GM12878 (cell line): ENCODE measurements at regions not wholly inside any gene's neighbourhood (a gene's known extent, or its start where the extent isn't known, plus 50 kb on each side); places are given as distances from the start of the nearest gene placed in this dataset.

Experiments used
- ATAC-seq: fragments of 200-7000 bp; cut with Tn5 transposase; 3 replicates; pipeline ENCODE4 v1.9.1; 2020; ENCODE audit warnings: mild to moderate bottlenecking, moderate library complexity
- BruUV-seq: library from RNA; stranded (reverse); fragments of 400-500 nt; replicated peaks from 2 replicates; lab custom pipeline; 2021; lab: Mats Ljungman, UMichigan
- CTCF ChIA-PET: fragments of 300-600 bp; sonication (Branson Sonifier 250); formaldehyde crosslinking; extraction: SDS; loops from one replicate; lab custom pipeline; 2021; ENCODE audit warnings: inconsistent platforms; lab: Yijun Ruan, JAX
- POLR2A ChIA-PET: fragments of 350-600 bp; formaldehyde crosslinking; extraction: SDS; loops from one replicate; lab custom pipeline; 2021; ENCODE audit warnings: inconsistent platforms; lab: Charles Lee
- RAD21 ChIA-PET: fragments of 300-600 bp; sonication (Branson Sonifier 250); formaldehyde crosslinking; loops from one replicate; lab custom pipeline; 2023; ENCODE audit warnings: antibody characterized with exemption; ENCODE audit not compliant: unreplicated experiment; lab: Charles Lee
- SMC1A ChIA-PET: fragments of 300-600 bp; sonication (Branson Sonifier 250); formaldehyde crosslinking; loops from one replicate; lab custom pipeline; 2023; ENCODE audit not compliant: unreplicated experiment, uncharacterized antibody; lab: Charles Lee
- DNase-seq: peaks from one replicate; pipeline ENCODE4 v3.0.0-alpha.2; 2011; ENCODE audit warnings: low read depth, low spot score
- FAIRE-seq: peaks from 3 replicates; lab custom pipeline; 2011; peaks lifted over from hg19 to GRCh38; lab: Jason Lieb, UNC
- H2AFZ ChIP-seq: 2 replicates; pipeline ENCODE4 v1.6.0; 2011; ENCODE audit warnings: low read depth, low read length, control low read depth; ENCODE audit not compliant: control insufficient read depth
- H3K27ac ChIP-seq: 2 replicates; pipeline ENCODE4 v1.5.1; 2011; ENCODE audit warnings: control low read depth; ENCODE audit not compliant: control insufficient read depth, insufficient read depth
- H3K27me3 ChIP-seq, 2 experiments: replicated peaks in 1 of 2; 2 replicates each; pipeline versions ENCODE4 v1.6.0 to v1.6.1; 2011; ENCODE audit warnings: low read length in 1 of 2; ENCODE audit not compliant: control insufficient read depth in 2 of 2, insufficient read depth in 2 of 2
- H3K36me3 ChIP-seq, 2 experiments: 2 replicates each; pipeline ENCODE4 v1.5.1; 2011; ENCODE audit warnings: low read length in 1 of 2; ENCODE audit not compliant: control insufficient read depth in 2 of 2, insufficient read depth in 2 of 2
- H3K4me1 ChIP-seq: 2 replicates; pipeline ENCODE4 v1.6.1; 2011; ENCODE audit warnings: mild to moderate bottlenecking, low read length, moderate library complexity, mixed read lengths; ENCODE audit not compliant: control insufficient read depth, insufficient read depth
- H3K4me2 ChIP-seq: 2 replicates; pipeline ENCODE4 v1.6.0; 2011; ENCODE audit warnings: control low read depth; ENCODE audit not compliant: control insufficient read depth, insufficient read depth
- H3K4me3 ChIP-seq: fragments of 200-600 bp; sonication (generic); 2 replicates; pipeline ENCODE4 v1.5.1; 2016
- H3K79me2 ChIP-seq: 2 replicates; pipeline ENCODE4 v1.6.0; 2011; ENCODE audit warnings: low read length; ENCODE audit not compliant: control insufficient read depth, insufficient read depth
- H3K9ac ChIP-seq: 2 replicates; pipeline ENCODE4 v1.8.0; 2011; ENCODE audit warnings: low read length, control low read depth, mixed read lengths; ENCODE audit not compliant: control insufficient read depth, insufficient read depth
- H3K9me3 ChIP-seq: replicated peaks from 3 replicates; pipeline ENCODE4 v1.5.1; 2011; ENCODE audit warnings: mild to moderate bottlenecking, low read length; ENCODE audit not compliant: control insufficient read depth, insufficient read depth
- H4K20me1 ChIP-seq: 2 replicates; pipeline ENCODE4 v1.6.0; 2011; ENCODE audit not compliant: control insufficient read depth, insufficient read depth
- BRCA1 ChIP-seq: IDR thresholded peaks from 2 replicates; pipeline ENCODE4 v1.6.1; 2011; ENCODE audit warnings: low read depth, low read length, improper control_type of control experiment
- CHD2 ChIP-seq: IDR thresholded peaks from 2 replicates; pipeline ENCODE4 v1.6.1; 2011; ENCODE audit warnings: low read depth, low read length, improper control_type of control experiment, borderline replicate concordance
- HDAC2 ChIP-seq: fragments of 200-600 bp; sonication (generic); IDR thresholded peaks from 2 replicates; pipeline ENCODE4 v1.6.1; 2017
- PAX8 ChIP-seq: fragments of 450-650 bp; IDR thresholded peaks from 2 replicates; pipeline ENCODE4 v1.6.1; 2017; ENCODE audit warnings: mild to moderate bottlenecking, moderate library complexity
- PML ChIP-seq: IDR thresholded peaks from 2 replicates; pipeline ENCODE4 v1.6.1; 2012; ENCODE audit warnings: low read length, inconsistent platforms
- WRNIP1 ChIP-seq: IDR thresholded peaks from 2 replicates; pipeline ENCODE4 v1.6.1; 2011; ENCODE audit warnings: low read depth, low read length, improper control_type of control experiment, borderline replicate concordance
- WGBS: methylation state at CpG from one replicate; pipeline ENCODE4 v1.1.6; 2016; ENCODE audit warnings: low lambda C conversion rate; ENCODE audit not compliant: insufficient replicate concordance, insufficient coverage; ENCODE audit errors: missing lambda C conversion rate; 5-methylcytosine and 5-hydroxymethylcytosine counted together
- in situ Hi-C: fragments of 300-500 bp; cut with MboI; formaldehyde crosslinking; loops from 9 replicates; pipeline ENCODE4 v1.14.3; 2018; ENCODE audit warnings: mixed read lengths
- intact Hi-C: fragments of 100-400 bp; cut with micrococcal nuclease; formaldehyde crosslinking; loops from one replicate; pipeline ENCODE4 v1.14.2; 2022; ENCODE audit not compliant: unreplicated experiment
- TF ChIP-seq, protein P1 (sequence below): fragments of 450-650 bp; IDR thresholded peaks from 2 replicates; pipeline ENCODE4 v1.6.1; 2016; ENCODE audit warnings: mild to moderate bottlenecking
- TF ChIP-seq, protein P2 (sequence below): fragments of 450-650 bp; IDR thresholded peaks from 2 replicates; pipeline ENCODE4 v1.6.1; 2016; ENCODE audit warnings: mild to moderate bottlenecking, moderate library complexity, borderline replicate concordance
- TF ChIP-seq, protein P3 (sequence below): IDR thresholded peaks from 2 replicates; pipeline ENCODE4 v1.6.1; 2011; ENCODE audit warnings: borderline replicate concordance, low read depth, mild to moderate bottlenecking, moderate library complexity, mixed read lengths, low read length; ENCODE audit not compliant: insufficient read depth; ENCODE audit errors: extremely low read length
- TF ChIP-seq, protein P4 (sequence below): IDR thresholded peaks from 2 replicates; pipeline ENCODE4 v1.6.1; 2012; ENCODE audit warnings: low read depth, low read length, improper control_type of control experiment
- TF ChIP-seq, protein P5 (sequence below): fragments of 150-350 bp; IDR thresholded peaks from 2 replicates; pipeline ENCODE4 v1.6.1; 2016; ENCODE audit warnings: low read depth, low read length

DNA sequence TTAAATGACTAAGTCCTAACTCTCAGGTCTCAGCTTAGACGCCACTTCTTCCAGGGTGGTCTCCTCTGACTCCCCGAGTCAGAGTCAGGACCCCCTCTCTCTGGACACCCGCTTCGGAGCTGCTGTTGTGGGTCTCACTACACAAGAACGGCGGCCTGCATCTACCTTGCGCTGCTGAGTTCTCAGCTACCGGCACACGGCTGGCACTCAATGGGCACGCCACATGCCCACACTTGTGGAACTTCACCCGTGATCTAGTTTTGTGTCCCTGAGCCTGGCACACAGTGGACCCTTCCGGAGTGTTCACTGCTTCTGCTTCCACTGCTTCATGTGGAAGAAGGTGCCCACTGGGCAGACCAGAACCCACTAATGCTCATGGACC, 58.3 kb upstream of the ID2 start:
- ChIA-PET CTCF (interaction anchor here (0.6 to 0.7 kb wide), 2 partner anchors 10 to 42 kb away, joined by 3 to 4 read pairs; no protein-coding TSS in a partner anchor), SMC1A (interaction anchor here (6.3 kb wide), 1 partner anchor 17 kb away, joined by 40 read pairs; no protein-coding TSS in a partner anchor)
- 62% methylated on average over 12 of the region's 12 CpGs for WGBS

More for the DNA sequence above, 58.3 kb upstream of the ID2 start:
- in situ Hi-C loops (no loop called here), intact Hi-C loops (no loop called here)
- H3K27me3 ChIP-seq, result peaks cover 0 to 8% of the 10 kb centered on the region in 2 experiments; a peak in 2 of 4 replicates
- H3K9me3 ChIP-seq, result no peaks in the 10 kb centered on the region
- BruUV-seq, result no TSS peak
- ATAC-seq (no peak), DNase-seq (no peak), FAIRE-seq (no peak)
- peaks cover 4% of the 10 kb centered on the region; the same call in 1 of the 2 replicates for H3K4me1 ChIP-seq
- no peak overlapping the region for H3K9ac ChIP-seq
- H3K79me2 ChIP-seq, result no peaks in the 10 kb centered on the region
- no peak overlapping the region for H2AFZ ChIP-seq
- no peak overlapping the region for H3K4me3 ChIP-seq
- no peaks in the 10 kb centered on the region for H3K36me3 ChIP-seq
- H4K20me1 ChIP-seq, result no peaks in the 10 kb centered on the region
- H3K4me2 ChIP-seq, result no peak overlapping the region
- no peak overlapping the region for H3K27ac ChIP-seq
- TF ChIP-seq, protein P1, sequence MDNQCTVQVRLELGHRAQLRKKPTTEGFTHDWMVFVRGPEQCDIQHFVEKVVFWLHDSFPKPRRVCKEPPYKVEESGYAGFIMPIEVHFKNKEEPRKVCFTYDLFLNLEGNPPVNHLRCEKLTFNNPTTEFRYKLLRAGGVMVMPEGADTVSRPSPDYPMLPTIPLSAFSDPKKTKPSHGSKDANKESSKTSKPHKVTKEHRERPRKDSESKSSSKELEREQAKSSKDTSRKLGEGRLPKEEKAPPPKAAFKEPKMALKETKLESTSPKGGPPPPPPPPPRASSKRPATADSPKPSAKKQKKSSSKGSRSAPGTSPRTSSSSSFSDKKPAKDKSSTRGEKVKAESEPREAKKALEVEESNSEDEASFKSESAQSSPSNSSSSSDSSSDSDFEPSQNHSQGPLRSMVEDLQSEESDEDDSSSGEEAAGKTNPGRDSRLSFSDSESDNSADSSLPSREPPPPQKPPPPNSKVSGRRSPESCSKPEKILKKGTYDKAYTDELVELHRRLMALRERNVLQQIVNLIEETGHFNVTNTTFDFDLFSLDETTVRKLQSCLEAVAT, result no peak
- TF ChIP-seq, protein P2, sequence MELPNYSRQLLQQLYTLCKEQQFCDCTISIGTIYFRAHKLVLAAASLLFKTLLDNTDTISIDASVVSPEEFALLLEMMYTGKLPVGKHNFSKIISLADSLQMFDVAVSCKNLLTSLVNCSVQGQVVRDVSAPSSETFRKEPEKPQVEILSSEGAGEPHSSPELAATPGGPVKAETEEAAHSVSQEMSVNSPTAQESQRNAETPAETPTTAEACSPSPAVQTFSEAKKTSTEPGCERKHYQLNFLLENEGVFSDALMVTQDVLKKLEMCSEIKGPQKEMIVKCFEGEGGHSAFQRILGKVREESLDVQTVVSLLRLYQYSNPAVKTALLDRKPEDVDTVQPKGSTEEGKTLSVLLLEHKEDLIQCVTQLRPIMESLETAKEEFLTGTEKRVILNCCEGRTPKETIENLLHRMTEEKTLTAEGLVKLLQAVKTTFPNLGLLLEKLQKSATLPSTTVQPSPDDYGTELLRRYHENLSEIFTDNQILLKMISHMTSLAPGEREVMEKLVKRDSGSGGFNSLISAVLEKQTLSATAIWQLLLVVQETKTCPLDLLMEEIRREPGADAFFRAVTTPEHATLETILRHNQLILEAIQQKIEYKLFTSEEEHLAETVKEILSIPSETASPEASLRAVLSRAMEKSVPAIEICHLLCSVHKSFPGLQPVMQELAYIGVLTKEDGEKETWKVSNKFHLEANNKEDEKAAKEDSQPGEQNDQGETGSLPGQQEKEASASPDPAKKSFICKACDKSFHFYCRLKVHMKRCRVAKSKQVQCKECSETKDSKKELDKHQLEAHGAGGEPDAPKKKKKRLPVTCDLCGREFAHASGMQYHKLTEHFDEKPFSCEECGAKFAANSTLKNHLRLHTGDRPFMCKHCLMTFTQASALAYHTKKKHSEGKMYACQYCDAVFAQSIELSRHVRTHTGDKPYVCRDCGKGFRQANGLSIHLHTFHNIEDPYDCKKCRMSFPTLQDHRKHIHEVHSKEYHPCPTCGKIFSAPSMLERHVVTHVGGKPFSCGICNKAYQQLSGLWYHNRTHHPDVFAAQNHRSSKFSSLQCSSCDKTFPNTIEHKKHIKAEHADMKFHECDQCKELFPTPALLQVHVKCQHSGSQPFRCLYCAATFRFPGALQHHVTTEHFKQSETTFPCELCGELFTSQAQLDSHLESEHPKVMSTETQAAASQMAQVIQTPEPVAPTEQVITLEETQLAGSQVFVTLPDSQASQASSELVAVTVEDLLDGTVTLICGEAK, result no peak
- TF ChIP-seq, protein P3, sequence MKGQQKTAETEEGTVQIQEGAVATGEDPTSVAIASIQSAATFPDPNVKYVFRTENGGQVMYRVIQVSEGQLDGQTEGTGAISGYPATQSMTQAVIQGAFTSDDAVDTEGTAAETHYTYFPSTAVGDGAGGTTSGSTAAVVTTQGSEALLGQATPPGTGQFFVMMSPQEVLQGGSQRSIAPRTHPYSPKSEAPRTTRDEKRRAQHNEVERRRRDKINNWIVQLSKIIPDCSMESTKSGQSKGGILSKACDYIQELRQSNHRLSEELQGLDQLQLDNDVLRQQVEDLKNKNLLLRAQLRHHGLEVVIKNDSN, result no peak
- TF ChIP-seq CHD2 (no peak), HDAC2 (no peak), WRNIP1 (no peak), PML (no peak), BRCA1 (no peak), PAX8 (no peak)
- TF ChIP-seq, protein P4, sequence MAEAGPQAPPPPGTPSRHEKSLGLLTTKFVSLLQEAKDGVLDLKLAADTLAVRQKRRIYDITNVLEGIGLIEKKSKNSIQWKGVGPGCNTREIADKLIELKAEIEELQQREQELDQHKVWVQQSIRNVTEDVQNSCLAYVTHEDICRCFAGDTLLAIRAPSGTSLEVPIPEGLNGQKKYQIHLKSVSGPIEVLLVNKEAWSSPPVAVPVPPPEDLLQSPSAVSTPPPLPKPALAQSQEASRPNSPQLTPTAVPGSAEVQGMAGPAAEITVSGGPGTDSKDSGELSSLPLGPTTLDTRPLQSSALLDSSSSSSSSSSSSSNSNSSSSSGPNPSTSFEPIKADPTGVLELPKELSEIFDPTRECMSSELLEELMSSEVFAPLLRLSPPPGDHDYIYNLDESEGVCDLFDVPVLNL, result no peak
- TF ChIP-seq, protein P5, sequence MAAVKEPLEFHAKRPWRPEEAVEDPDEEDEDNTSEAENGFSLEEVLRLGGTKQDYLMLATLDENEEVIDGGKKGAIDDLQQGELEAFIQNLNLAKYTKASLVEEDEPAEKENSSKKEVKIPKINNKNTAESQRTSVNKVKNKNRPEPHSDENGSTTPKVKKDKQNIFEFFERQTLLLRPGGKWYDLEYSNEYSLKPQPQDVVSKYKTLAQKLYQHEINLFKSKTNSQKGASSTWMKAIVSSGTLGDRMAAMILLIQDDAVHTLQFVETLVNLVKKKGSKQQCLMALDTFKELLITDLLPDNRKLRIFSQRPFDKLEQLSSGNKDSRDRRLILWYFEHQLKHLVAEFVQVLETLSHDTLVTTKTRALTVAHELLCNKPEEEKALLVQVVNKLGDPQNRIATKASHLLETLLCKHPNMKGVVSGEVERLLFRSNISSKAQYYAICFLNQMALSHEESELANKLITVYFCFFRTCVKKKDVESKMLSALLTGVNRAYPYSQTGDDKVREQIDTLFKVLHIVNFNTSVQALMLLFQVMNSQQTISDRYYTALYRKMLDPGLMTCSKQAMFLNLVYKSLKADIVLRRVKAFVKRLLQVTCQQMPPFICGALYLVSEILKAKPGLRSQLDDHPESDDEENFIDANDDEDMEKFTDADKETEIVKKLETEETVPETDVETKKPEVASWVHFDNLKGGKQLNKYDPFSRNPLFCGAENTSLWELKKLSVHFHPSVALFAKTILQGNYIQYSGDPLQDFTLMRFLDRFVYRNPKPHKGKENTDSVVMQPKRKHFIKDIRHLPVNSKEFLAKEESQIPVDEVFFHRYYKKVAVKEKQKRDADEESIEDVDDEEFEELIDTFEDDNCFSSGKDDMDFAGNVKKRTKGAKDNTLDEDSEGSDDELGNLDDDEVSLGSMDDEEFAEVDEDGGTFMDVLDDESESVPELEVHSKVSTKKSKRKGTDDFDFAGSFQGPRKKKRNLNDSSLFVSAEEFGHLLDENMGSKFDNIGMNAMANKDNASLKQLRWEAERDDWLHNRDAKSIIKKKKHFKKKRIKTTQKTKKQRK, result no peak
- TF ChIP-seq, all 136 proteins: peak for 0
- POLR2A ChIA-PET, result interaction anchor here (0.8 kb wide), 1 partner anchor 38 kb away, joined by 3 read pairs; no protein-coding TSS in a partner anchor
- RAD21 ChIA-PET, result interaction anchor here (1.5 kb wide), 1 partner anchor 8 kb away, joined by 4 read pairs; no protein-coding TSS in a partner anchor
